NCI-H146 (cell line): ENCODE measurements at regions not wholly inside any gene's neighbourhood (a gene's known extent, or its start where the extent isn't known, plus 50 kb on each side); places are given as distances from the start of the nearest gene placed in this dataset.
A peak's percentile ranks its signal among the peaks of the same experiment; 100 is the strongest.
"Not testable (repeated sequence)": the region's sequence is repeated elsewhere in the genome, so short reads cannot be mapped to it uniquely, and the experiment has no call there.

ENCODE experiments used
- DNase-seq: peaks from one replicate; lab custom pipeline; 2025; lab: John Stamatoyannopoulos, UW

- DNase-seq, result no peak
Observed at GRCh38 chr20:10109641-10110040, 74.9 kb downstream of the ANKEF1 start.

DNA sequence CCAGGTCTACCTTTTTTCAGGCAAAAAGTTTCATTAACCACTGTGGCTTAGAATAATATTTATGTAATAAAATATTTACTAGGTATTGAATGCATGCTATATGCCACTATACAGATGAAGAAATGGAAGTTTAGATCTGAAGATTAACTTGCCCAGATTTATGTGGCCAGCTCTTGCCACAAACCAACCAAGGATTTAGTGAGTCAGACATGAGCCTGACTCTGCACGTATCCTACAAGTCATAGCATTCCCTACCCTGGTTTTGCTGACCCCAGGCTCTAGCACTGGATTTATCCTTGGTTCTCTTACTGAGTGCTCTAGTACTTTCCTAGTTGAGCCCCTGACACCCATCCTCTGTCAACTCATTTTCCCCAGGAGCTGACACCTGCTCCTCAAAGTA is 75.4 kb downstream of the ANKEF1 start:
- DNase-seq, result no peak

- peak; percentile 75 for DNase-seq
Observed at GRCh38 chr20:10111139-10111958, 76.6 kb downstream of the ANKEF1 start.

GRCh38 chr20:10111959-10112250 is 77.1 kb downstream of the ANKEF1 start:
- DNase-seq, result no peak

- DNase-seq, result peak; percentile 28
Observed at GRCh38 chr20:10113746-10114145, 79.0 kb downstream of the ANKEF1 start.

DNA sequence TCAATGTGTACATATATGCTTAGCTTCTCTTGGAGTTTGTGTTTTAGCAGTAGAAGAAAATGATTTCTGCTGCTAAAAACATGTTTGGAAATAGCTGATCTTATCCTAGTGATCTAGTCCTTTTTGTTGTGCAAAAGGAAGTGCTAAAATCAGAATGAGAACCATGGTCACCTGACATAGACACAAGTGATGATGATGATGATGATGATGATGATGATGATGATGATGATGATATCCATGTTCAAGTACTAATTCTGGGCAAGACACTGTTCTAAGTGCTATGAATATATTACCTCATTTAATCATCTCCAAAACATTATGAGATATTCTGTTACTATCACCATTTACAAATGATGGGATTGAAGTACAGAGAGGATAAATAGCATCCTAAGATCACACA is 79.8 kb downstream of the ANKEF1 start:
- no peak for DNase-seq

- no peak for DNase-seq
Observed at GRCh38 chr20:10115021-10115420, 80.2 kb downstream of the ANKEF1 start.

DNA sequence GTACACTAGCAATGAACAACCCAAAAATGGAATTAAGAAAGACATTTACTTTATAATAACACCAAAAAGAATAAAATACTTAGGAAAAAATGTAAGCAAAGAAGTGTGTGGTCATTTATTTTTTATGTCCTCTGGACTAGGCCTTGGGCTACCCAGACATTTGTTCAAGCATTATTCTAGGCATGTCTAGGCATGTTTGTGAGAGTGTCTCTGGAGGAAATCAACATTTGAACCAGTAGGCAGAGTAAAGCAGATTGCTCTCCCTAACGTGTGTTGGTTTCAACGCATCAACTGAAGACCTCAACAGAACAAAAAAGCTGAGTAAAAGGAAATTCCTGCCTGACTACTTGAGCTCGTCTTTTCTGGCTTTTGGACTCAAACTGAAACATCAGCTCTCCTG is 84.5 kb downstream of the ANKEF1 start:
- DNase-seq, result peak; percentile 67

GRCh38 chr20:10124883-10125282 is 90.1 kb downstream of the ANKEF1 start:
- not testable (repeated sequence) for DNase-seq

DNA sequence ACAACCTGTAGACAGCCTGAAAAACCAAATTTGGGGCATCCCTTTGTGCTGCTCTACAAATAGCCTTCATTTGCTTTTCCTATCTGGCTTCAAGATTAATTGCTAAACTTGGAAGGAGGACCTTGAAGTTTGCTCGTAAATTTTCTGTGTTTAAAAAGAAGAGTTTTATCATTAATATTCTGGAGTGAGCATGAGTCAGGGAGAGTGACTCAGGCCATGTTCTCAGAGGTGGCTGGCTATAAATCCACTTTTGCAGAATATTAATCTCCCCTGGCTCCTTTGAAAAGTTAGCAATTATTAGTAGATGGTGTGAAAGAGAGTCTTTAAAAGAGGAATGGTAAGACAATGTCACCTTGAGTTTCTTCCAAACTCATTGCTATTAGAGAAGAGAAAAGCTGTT is 91.0 kb downstream of the ANKEF1 start:
- DNase-seq, result no peak

- no peak for DNase-seq
Observed at GRCh38 chr20:10129749-10130148, 88.9 kb upstream of the SNAP25 start.

- peak; percentile 86 for DNase-seq
Observed at GRCh38 chr20:10131732-10132345, 86.8 kb upstream of the SNAP25 start.

- DNase-seq, result peak; percentile 63
Observed at GRCh38 chr20:10132387-10132786, 86.2 kb upstream of the SNAP25 start.

GRCh38 chr20:10133532-10133931 is 85.1 kb upstream of the SNAP25 start:
- DNase-seq, result no peak

DNA sequence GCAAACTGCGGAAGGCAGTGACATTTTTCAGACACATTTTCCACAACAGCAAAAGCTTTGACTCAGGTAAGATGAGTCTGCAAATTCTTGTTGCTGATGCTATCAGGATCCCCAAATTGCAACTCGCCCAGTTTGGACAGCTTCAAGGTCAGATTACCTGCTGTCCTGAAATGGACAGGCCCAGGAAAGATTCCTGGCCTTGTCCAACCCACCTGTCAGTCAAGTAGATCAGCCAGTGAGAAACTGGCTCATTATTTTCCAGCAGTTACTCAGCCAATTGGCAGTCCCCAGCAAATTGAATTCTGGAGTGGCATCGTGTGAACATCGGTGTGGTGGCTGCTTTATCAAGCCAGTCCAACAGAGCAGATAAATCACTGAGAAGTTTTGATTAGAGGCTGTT is 84.5 kb upstream of the SNAP25 start:
- DNase-seq, result no peak

DNA sequence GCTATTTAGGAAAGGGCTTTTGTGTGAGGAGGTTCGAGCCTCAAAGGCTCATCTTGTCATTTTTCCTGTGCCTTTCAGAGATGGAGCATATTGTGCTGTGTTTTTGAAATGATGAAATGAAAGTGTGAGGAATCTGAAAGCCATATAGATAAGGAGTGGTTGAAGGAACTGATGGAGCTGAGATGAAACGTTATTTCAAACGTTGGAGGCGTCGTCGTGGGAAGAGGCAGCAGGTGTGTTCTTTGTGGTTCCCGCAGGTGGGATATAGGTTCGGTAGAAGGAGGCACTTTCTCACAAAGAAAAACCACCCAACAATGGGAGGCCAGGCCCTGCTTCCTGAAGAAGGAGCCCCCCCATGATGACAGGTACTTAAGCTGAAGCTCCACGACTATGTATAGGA is 83.2 kb upstream of the SNAP25 start:
- DNase-seq, result no peak

GRCh38 chr20:10137032-10137431 is 81.6 kb upstream of the SNAP25 start:
- no peak for DNase-seq

DNA sequence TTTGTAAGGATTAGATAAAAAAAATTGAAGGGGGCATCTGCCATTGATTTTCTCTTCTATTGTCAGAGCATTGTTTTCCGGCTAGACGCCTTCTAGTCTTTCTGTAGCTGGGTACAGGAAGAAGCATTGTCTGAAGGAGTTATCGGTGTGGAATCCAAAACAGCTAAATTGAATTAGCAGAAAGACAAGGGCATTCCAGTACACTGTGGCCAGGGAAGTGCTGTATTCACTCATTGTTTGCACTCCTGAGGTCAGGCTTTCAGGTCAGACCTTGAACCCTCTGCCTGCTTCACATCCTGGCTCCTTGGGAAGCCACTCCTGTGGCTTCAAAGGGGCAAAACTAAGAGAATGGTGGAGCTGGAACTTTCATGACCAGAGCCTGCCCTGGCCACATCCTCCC is 81.1 kb upstream of the SNAP25 start:
- DNase-seq, result no peak

- DNase-seq, result peak; percentile 85
Observed at GRCh38 chr20:10157549-10157948, 61.1 kb upstream of the SNAP25 start.

- DNase-seq, result no peak
Observed at GRCh38 chr20:10167040-10167439, 51.6 kb upstream of the SNAP25 start.

GRCh38 chr20:10167594-10167993 is 51.0 kb upstream of the SNAP25 start:
- DNase-seq, result no peak
